ENCODE measurements at regions not wholly inside any gene's neighbourhood (a gene's known extent, or its start where the extent isn't known, plus 50 kb on each side); places are given as distances from the start of the nearest gene placed in this dataset.
"Not testable (repeated sequence)": the region's sequence is repeated elsewhere in the genome, so short reads cannot be mapped to it uniquely, and the experiment has no call there.

- Histone ChIP-seq H2AFZ (ENCODE audit: low read depth, low read length) (no peak overlapping the region), H3K4me1 (ENCODE audit: insufficient read depth, low read length) (no peaks in the 10 kb centered on the region), H3K27me3 (ENCODE audit: insufficient read depth, low read length) (no peaks in the 10 kb centered on the region), H3K36me3 (ENCODE audit: insufficient read depth, low read length) (no peaks in the 10 kb centered on the region), H3K9me3 (ENCODE audit: low read length) (no peaks in the 10 kb centered on the region), H3K4me3 (ENCODE audit: low read length) (no peak overlapping the region)
Measured at GRCh38 chr10:9305018-9305655, 1250.6 kb downstream of the GATA3 start.

GRCh38 chr10:9311702-9312499 lies 1257.4 kb downstream of the GATA3 start:
- no peaks in the 10 kb centered on the region for H3K9me3 ChIP-seq (ENCODE audit: low read length)
- H2AFZ ChIP-seq (ENCODE audit: low read depth, low read length) = no peak overlapping the region
- H3K36me3 ChIP-seq (ENCODE audit: insufficient read depth, low read length) = no peaks in the 10 kb centered on the region
- no peaks in the 10 kb centered on the region for H3K27me3 ChIP-seq (ENCODE audit: insufficient read depth, low read length)
- no peak overlapping the region for H3K4me3 ChIP-seq (ENCODE audit: low read length)
- no peaks in the 10 kb centered on the region for H3K4me1 ChIP-seq (ENCODE audit: insufficient read depth, low read length)

GRCh38 chr10:9315292-9315691 lies 1260.8 kb downstream of the GATA3 start:
- Histone ChIP-seq H3K27me3 (ENCODE audit: insufficient read depth, low read length) (no peaks in the 10 kb centered on the region), H3K4me3 (ENCODE audit: low read length) (no peak overlapping the region), H3K4me1 (ENCODE audit: insufficient read depth, low read length) (peaks cover 4% of the 10 kb centered on the region), H2AFZ (ENCODE audit: low read depth, low read length) (no peak overlapping the region), H3K9me3 (ENCODE audit: low read length) (no peaks in the 10 kb centered on the region), H3K36me3 (ENCODE audit: insufficient read depth, low read length) (no peaks in the 10 kb centered on the region)

GRCh38 chr10:9331583-9332008 lies 1277.1 kb downstream of the GATA3 start:
- H3K27me3 ChIP-seq (ENCODE audit: insufficient read depth, low read length) = no peaks in the 10 kb centered on the region
- H3K9me3 ChIP-seq (ENCODE audit: low read length) = no peaks in the 10 kb centered on the region
- H3K36me3 ChIP-seq (ENCODE audit: insufficient read depth, low read length) = no peaks in the 10 kb centered on the region
- no peak overlapping the region for H3K4me3 ChIP-seq (ENCODE audit: low read length)
- H2AFZ ChIP-seq (ENCODE audit: low read depth, low read length) = no peak overlapping the region
- H3K4me1 ChIP-seq (ENCODE audit: insufficient read depth, low read length) = no peaks in the 10 kb centered on the region

DNA sequence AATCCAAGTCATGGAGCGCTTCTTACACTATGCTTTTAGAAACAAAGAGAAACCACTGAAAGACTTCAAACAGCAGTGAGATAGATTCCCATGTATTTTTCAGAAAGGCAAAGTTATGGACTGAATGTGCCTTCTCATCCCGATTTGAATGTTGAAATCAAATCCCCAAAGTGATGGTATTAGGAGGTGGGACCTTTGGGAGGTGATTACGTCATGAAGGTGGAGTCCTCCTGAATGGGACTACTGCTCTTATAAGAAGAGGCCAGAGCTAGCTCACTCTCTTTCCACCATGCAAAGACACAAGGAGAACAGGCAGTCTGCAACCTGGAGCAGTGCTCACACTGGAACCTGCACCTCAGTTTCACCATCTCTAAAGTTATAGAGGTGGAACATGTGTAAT lies 1279.8 kb downstream of the GATA3 start:
- Histone ChIP-seq H2AFZ (ENCODE audit: low read depth, low read length) (no peak overlapping the region), H3K4me1 (ENCODE audit: insufficient read depth, low read length) (no peaks in the 10 kb centered on the region), H3K27me3 (ENCODE audit: insufficient read depth, low read length) (no peaks in the 10 kb centered on the region), H3K9me3 (ENCODE audit: low read length) (no peaks in the 10 kb centered on the region), H3K36me3 (ENCODE audit: insufficient read depth, low read length) (no peaks in the 10 kb centered on the region), H3K4me3 (ENCODE audit: low read length) (no peak overlapping the region)

- no peak overlapping the region for H2AFZ ChIP-seq (ENCODE audit: low read depth, low read length)
- no peaks in the 10 kb centered on the region for H3K4me1 ChIP-seq (ENCODE audit: insufficient read depth, low read length)
- H3K4me3 ChIP-seq (ENCODE audit: low read length) = no peak overlapping the region
- no peaks in the 10 kb centered on the region for H3K9me3 ChIP-seq (ENCODE audit: low read length)
- H3K36me3 ChIP-seq (ENCODE audit: insufficient read depth, low read length) = no peaks in the 10 kb centered on the region
- H3K27me3 ChIP-seq (ENCODE audit: insufficient read depth, low read length) = no peaks in the 10 kb centered on the region
Measured at GRCh38 chr10:9339716-9340115, 1285.2 kb downstream of the GATA3 start.

DNA sequence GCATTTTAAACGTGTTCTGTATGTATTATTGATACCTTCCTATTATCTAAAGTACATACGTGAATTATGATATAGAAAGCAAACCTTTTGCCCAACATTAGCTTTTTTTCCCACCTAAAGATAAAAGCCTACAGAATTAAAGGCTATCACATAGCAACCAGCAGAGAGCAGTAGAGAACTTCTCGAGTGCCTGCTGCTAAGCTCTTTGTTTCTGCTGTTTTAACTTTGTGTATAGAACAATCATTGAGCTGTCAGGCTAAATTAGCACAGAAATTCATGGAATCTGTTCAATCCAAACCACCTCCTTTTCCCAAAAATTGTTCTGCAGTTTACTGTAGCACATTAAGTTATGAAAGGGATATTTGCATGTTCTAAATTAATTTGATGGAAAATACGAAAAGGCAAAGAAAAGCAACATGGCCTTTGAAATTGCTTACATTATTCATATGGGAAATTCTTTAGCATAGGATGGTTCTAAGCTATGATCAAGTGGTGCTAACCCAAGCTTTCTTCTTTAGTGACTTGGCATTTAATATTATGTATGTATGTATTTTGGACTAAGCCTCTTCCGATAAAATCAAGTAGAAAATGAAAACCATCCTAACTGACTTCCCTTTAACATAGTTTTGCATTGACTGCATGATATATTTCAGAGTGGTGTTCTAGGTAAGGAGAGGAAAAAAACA lies 1288.5 kb downstream of the GATA3 start:
- H3K27me3 ChIP-seq (ENCODE audit: insufficient read depth, low read length) = no peaks in the 10 kb centered on the region
- no peak overlapping the region for H3K4me3 ChIP-seq (ENCODE audit: low read length)
- no peaks in the 10 kb centered on the region for H3K36me3 ChIP-seq (ENCODE audit: insufficient read depth, low read length)
- H2AFZ ChIP-seq (ENCODE audit: low read depth, low read length) = no peak overlapping the region
- H3K4me1 ChIP-seq (ENCODE audit: insufficient read depth, low read length) = no peaks in the 10 kb centered on the region
- no peaks in the 10 kb centered on the region for H3K9me3 ChIP-seq (ENCODE audit: low read length)

GRCh38 chr10:9347933-9348332 lies 1293.4 kb downstream of the GATA3 start:
- not testable (repeated sequence) for H3K27me3 ChIP-seq (ENCODE audit: insufficient read depth, low read length); H3K36me3 ChIP-seq (ENCODE audit: insufficient read depth, low read length); H3K9me3 ChIP-seq (ENCODE audit: low read length); H2AFZ ChIP-seq (ENCODE audit: low read depth, low read length); H3K4me1 ChIP-seq (ENCODE audit: insufficient read depth, low read length); H3K4me3 ChIP-seq (ENCODE audit: low read length)

DNA sequence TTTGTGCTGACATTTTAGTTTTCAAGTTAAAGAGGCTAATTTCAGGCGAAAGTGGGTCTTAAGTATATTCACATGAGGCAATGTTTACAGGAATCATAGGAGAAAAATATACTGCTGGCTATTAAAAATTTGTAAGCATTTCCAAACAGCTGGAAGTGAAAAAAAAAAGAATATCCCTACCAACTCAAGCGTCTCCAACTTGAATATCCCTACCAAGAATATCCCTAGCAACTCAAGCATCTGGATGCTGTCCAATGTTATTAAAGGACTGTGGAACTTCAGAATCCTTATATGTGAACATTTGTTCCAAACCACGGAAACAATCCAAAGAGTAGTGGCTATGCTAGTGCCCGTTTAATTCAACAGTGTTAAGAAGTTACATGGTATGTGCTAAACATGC lies 1303.0 kb downstream of the GATA3 start:
- no peaks in the 10 kb centered on the region for H3K36me3 ChIP-seq (ENCODE audit: insufficient read depth, low read length)
- no peaks in the 10 kb centered on the region for H3K9me3 ChIP-seq (ENCODE audit: low read length)
- no peaks in the 10 kb centered on the region for H3K27me3 ChIP-seq (ENCODE audit: insufficient read depth, low read length)
- H3K4me3 ChIP-seq (ENCODE audit: low read length) = no peak overlapping the region
- H3K4me1 ChIP-seq (ENCODE audit: insufficient read depth, low read length) = no peaks in the 10 kb centered on the region
- no peak overlapping the region for H2AFZ ChIP-seq (ENCODE audit: low read depth, low read length)

- Histone ChIP-seq H3K27me3 (ENCODE audit: insufficient read depth, low read length) (no peaks in the 10 kb centered on the region), H3K4me3 (ENCODE audit: low read length) (no peak overlapping the region), H3K36me3 (ENCODE audit: insufficient read depth, low read length) (no peaks in the 10 kb centered on the region), H3K9me3 (ENCODE audit: low read length) (no peaks in the 10 kb centered on the region), H3K4me1 (ENCODE audit: insufficient read depth, low read length) (no peaks in the 10 kb centered on the region), H2AFZ (ENCODE audit: low read depth, low read length) (no peak overlapping the region)
Measured at GRCh38 chr10:9362721-9363120, 1308.2 kb downstream of the GATA3 start.

- H3K4me1 ChIP-seq (ENCODE audit: insufficient read depth, low read length) = no peaks in the 10 kb centered on the region
- H3K27me3 ChIP-seq (ENCODE audit: insufficient read depth, low read length) = no peaks in the 10 kb centered on the region
- no peak overlapping the region for H2AFZ ChIP-seq (ENCODE audit: low read depth, low read length)
- no peak overlapping the region for H3K4me3 ChIP-seq (ENCODE audit: low read length)
- H3K36me3 ChIP-seq (ENCODE audit: insufficient read depth, low read length) = no peaks in the 10 kb centered on the region
- H3K9me3 ChIP-seq (ENCODE audit: low read length) = no peaks in the 10 kb centered on the region
Measured at GRCh38 chr10:9379183-9379582, 1324.7 kb downstream of the GATA3 start.

GRCh38 chr10:9381733-9382532 lies 1327.4 kb downstream of the GATA3 start:
- no peaks in the 10 kb centered on the region for H3K9me3 ChIP-seq (ENCODE audit: low read length)
- H3K36me3 ChIP-seq (ENCODE audit: insufficient read depth, low read length) = no peaks in the 10 kb centered on the region
- no peak overlapping the region for H2AFZ ChIP-seq (ENCODE audit: low read depth, low read length)
- no peaks in the 10 kb centered on the region for H3K27me3 ChIP-seq (ENCODE audit: insufficient read depth, low read length)
- H3K4me1 ChIP-seq (ENCODE audit: insufficient read depth, low read length) = no peaks in the 10 kb centered on the region
- no peak overlapping the region for H3K4me3 ChIP-seq (ENCODE audit: low read length)

DNA sequence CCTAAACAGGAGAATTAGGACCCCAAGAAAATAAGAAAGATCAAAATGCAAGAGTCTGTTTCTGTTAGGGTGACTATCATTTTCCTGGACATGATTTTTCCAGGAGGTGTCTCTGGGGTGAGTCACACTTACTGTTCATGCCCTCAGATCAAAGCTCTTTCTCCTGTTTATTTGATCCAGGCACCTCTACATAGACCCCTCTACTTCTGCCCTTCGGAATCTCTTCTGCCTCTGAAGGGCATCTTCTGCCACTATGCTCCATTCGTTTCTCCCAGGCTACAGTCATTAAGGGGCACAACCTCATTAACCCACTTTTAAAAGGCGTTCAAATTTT lies 1328.0 kb downstream of the GATA3 start:
- Histone ChIP-seq H3K4me3 (ENCODE audit: low read length) (no peak overlapping the region), H3K27me3 (ENCODE audit: insufficient read depth, low read length) (no peaks in the 10 kb centered on the region), H3K4me1 (ENCODE audit: insufficient read depth, low read length) (no peaks in the 10 kb centered on the region), H3K9me3 (ENCODE audit: low read length) (no peaks in the 10 kb centered on the region), H2AFZ (ENCODE audit: low read depth, low read length) (no peak overlapping the region), H3K36me3 (ENCODE audit: insufficient read depth, low read length) (no peaks in the 10 kb centered on the region)

All from neuron (in vitro differentiated cells).